H1 (cell line): ENCODE measurements at regions not wholly inside any gene's neighbourhood (a gene's known extent, or its start where the extent isn't known, plus 50 kb on each side); places are given as distances from the start of the nearest gene placed in this dataset.

Experiments
- CREB1 ChIP-seq: IDR thresholded peaks from 2 replicates; pipeline ENCODE4 v1.6.1; 2012; ENCODE audit warnings: inconsistent platforms
- RAD21 ChIP-seq, 2 experiments: IDR thresholded peaks in 1 of 2; conservative IDR thresholded peaks in 1 of 2; 2 replicates each; pipeline ENCODE4 v1.6.1; 2011; ENCODE audit warnings: low read depth in 2 of 2, low read length in 2 of 2, improper control_type of control experiment in 1 of 2, inconsistent platforms in 1 of 2, mild to moderate bottlenecking in 1 of 2, moderate library complexity in 1 of 2
- SP1 ChIP-seq: IDR thresholded peaks from 2 replicates; pipeline ENCODE4 v1.6.1; 2011; ENCODE audit warnings: low read depth, low read length
- SP2 ChIP-seq: IDR thresholded peaks from 2 replicates; pipeline ENCODE4 v1.6.1; 2012; ENCODE audit warnings: mild to moderate bottlenecking, low read length, inconsistent platforms
- TF ChIP-seq, protein P1 (sequence below): IDR thresholded peaks from 2 replicates; pipeline ENCODE4 v1.6.1; 2012; ENCODE audit warnings: inconsistent platforms
- TF ChIP-seq, protein P2 (sequence below), 3 experiments: IDR thresholded peaks; 1 replicate in 2 of 3; 2 replicates in 1 of 3; pipeline versions ENCODE4 v1.5.1 to v1.6.1; 2011; ENCODE audit warnings: low read length in 3 of 3, mild to moderate bottlenecking in 3 of 3, inconsistent platforms in 2 of 3, low read depth in 1 of 3, moderate library complexity in 1 of 3; ENCODE audit not compliant: insufficient read depth in 1 of 3; ENCODE audit errors: control extremely low read depth in 1 of 3

DNA sequence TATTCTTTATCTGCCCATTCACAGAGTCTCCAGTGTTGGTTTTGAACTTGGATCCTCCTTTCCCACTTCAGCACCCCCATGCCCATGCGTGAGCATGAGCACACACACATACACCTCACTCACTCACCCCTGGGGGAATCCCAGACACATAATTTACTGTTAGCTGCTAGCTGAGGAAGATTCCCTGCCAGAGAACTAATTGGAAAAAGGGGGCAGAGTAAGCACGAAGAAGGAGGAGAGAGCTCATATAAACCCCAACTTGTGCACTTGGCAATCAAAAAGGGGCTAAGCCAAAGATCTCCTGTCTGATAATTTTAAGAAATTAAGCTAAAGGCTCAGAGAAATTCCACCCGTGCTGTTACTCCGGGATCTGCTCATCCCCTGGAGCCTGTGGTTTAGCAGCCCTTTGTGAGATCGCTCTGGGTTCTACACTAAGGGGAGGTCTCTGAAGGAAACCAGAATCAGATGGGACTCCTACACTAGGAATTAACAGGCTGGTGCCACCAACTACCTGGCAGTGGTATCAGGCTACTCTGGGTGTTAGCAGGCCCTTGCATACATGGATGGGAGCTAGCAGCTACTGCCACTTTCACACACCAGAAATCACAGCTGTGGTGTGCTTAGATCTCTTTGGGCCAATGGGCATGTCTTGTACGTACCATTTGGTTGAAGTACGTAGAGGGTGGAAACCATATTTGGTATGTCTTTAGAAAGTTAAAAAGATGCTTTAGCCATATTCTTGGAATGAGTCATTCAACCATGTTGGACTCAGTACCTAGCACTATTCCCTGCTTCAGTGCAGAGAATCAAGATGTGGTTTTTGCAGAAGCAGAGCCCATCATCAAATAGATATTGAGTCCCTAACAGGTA lies 95.6 kb upstream of the SLC14A2 start:
- TF ChIP-seq CREB1 = no peak
- TF ChIP-seq RAD21 (IDR thresholded peaks at IDR 0.05 in 1 of 2, conservative IDR thresholded peaks at IDR 0.05 in 1 of 2; ENCODE audit: low read depth in 2 of 2, low read length in 2 of 2) = no peak
- TF ChIP-seq, protein P1, sequence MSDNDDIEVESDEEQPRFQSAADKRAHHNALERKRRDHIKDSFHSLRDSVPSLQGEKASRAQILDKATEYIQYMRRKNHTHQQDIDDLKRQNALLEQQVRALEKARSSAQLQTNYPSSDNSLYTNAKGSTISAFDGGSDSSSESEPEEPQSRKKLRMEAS = no peak
- TF ChIP-seq SP1 = no peak
- TF ChIP-seq, protein P2, sequence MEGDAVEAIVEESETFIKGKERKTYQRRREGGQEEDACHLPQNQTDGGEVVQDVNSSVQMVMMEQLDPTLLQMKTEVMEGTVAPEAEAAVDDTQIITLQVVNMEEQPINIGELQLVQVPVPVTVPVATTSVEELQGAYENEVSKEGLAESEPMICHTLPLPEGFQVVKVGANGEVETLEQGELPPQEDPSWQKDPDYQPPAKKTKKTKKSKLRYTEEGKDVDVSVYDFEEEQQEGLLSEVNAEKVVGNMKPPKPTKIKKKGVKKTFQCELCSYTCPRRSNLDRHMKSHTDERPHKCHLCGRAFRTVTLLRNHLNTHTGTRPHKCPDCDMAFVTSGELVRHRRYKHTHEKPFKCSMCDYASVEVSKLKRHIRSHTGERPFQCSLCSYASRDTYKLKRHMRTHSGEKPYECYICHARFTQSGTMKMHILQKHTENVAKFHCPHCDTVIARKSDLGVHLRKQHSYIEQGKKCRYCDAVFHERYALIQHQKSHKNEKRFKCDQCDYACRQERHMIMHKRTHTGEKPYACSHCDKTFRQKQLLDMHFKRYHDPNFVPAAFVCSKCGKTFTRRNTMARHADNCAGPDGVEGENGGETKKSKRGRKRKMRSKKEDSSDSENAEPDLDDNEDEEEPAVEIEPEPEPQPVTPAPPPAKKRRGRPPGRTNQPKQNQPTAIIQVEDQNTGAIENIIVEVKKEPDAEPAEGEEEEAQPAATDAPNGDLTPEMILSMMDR (IDR thresholded peaks at IDR 0.05; ENCODE audit: control extremely low read depth in 1 of 3, insufficient read depth in 1 of 3, low read depth in 1 of 3, low read length in 3 of 3) = no peak
- no peak for TF ChIP-seq SP2
